Stimulated activated CD8-positive, alpha-beta memory T cell treated with anti-CD3 and anti-CD28 coated beads, Interleukin-4, amount 100 ng/mL, for 24 hours (primary cell): ENCODE measurements at regions not wholly inside any gene's neighbourhood (a gene's known extent, or its start where the extent isn't known, plus 50 kb on each side); places are given as distances from the start of the nearest gene placed in this dataset.
"Not testable (repeated sequence)": the region's sequence is repeated elsewhere in the genome, so short reads cannot be mapped to it uniquely, and the experiment has no call there.

Source experiments
- DNase-seq: peaks from one replicate; pipeline ENCODE4 v3.0.0-alpha.2; 2020; ENCODE audit warnings: low read depth

GRCh38 chr21:17679002-17679600 is 66.4 kb upstream of the BTG3 start:
- no peak for DNase-seq

GRCh38 chr21:17676930-17677329 is 64.2 kb upstream of the BTG3 start:
- not testable (repeated sequence) for DNase-seq

GRCh38 chr21:17674106-17674505 is 61.4 kb upstream of the BTG3 start:
- DNase-seq: no peak

- no peak for DNase-seq
Observed at GRCh38 chr21:17673261-17674020, 60.7 kb upstream of the BTG3 start.

GRCh38 chr21:17671733-17672132 is 59.0 kb upstream of the BTG3 start:
- DNase-seq: no peak

- no peak for DNase-seq
Observed at GRCh38 chr21:17668479-17669140, 55.9 kb upstream of the BTG3 start.

GRCh38 chr21:17667256-17667655 is 54.6 kb upstream of the BTG3 start:
- no peak for DNase-seq
